ENCODE measurements at regions not wholly inside any gene's neighbourhood (a gene's known extent, or its start where the extent isn't known, plus 50 kb on each side); places are given as distances from the start of the nearest gene placed in this dataset.

GRCh38 chr4:144421839-144422565 is 224.0 kb upstream of the HHIP start:
- no peak for TF ChIP-seq TAF1 (IDR thresholded peaks at IDR 0.05; ENCODE audit: low read depth)
- no peak for TF ChIP-seq CEBPB (IDR thresholded peaks at IDR 0.05)
- no peak for TF ChIP-seq CREB1 (IDR thresholded peaks at IDR 0.05; ENCODE audit: low read depth)
- TF ChIP-seq REST (IDR thresholded peaks at IDR 0.05; ENCODE audit: low read depth), result no peak
- no peak for TF ChIP-seq ZBTB7A (IDR thresholded peaks at IDR 0.05; ENCODE audit: low read depth)
- TF ChIP-seq MAX (IDR thresholded peaks at IDR 0.05), result no peak
- TF ChIP-seq TCF12 (IDR thresholded peaks at IDR 0.05; ENCODE audit: low read depth), result no peak
- no peak for TF ChIP-seq TEAD4 (IDR thresholded peaks at IDR 0.05)
- no peak for TF ChIP-seq USF1 (IDR thresholded peaks at IDR 0.05)
- no peak for TF ChIP-seq EP300 (IDR thresholded peaks at IDR 0.05; ENCODE audit: borderline replicate concordance)
- no peak for TF ChIP-seq EGR1 (IDR thresholded peaks at IDR 0.05)
- no peak for TF ChIP-seq FOXM1 (IDR thresholded peaks at IDR 0.05; ENCODE audit: borderline replicate concordance, low read depth)
- no peak for TF ChIP-seq NFIC (IDR thresholded peaks at IDR 0.05)
- no peak for TF ChIP-seq RAD21 (IDR thresholded peaks at IDR 0.05; ENCODE audit: low read depth)
- TF ChIP-seq YY1 (IDR thresholded peaks at IDR 0.05; ENCODE audit: low read depth), result no peak

- TF ChIP-seq MAX (IDR thresholded peaks at IDR 0.05), result no peak
- no peak for TF ChIP-seq TEAD4 (IDR thresholded peaks at IDR 0.05)
- TF ChIP-seq TAF1 (IDR thresholded peaks at IDR 0.05; ENCODE audit: low read depth), result no peak
- no peak for TF ChIP-seq TCF12 (IDR thresholded peaks at IDR 0.05; ENCODE audit: low read depth)
- no peak for TF ChIP-seq NFIC (IDR thresholded peaks at IDR 0.05)
- no peak for TF ChIP-seq FOXM1 (IDR thresholded peaks at IDR 0.05; ENCODE audit: borderline replicate concordance, low read depth)
- no peak for TF ChIP-seq REST (IDR thresholded peaks at IDR 0.05; ENCODE audit: low read depth)
- no peak for TF ChIP-seq EGR1 (IDR thresholded peaks at IDR 0.05)
- no peak for TF ChIP-seq YY1 (IDR thresholded peaks at IDR 0.05; ENCODE audit: low read depth)
- TF ChIP-seq ZBTB7A (IDR thresholded peaks at IDR 0.05; ENCODE audit: low read depth), result no peak
- TF ChIP-seq EP300 (IDR thresholded peaks at IDR 0.05; ENCODE audit: borderline replicate concordance), result no peak
- no peak for TF ChIP-seq CEBPB (IDR thresholded peaks at IDR 0.05)
- TF ChIP-seq CREB1 (IDR thresholded peaks at IDR 0.05; ENCODE audit: low read depth), result no peak
- TF ChIP-seq RAD21 (IDR thresholded peaks at IDR 0.05; ENCODE audit: low read depth), result no peak
- no peak for TF ChIP-seq USF1 (IDR thresholded peaks at IDR 0.05)
Measured at GRCh38 chr4:144423930-144424329, 222.0 kb upstream of the HHIP start.

GRCh38 chr4:144442713-144443112 is 203.2 kb upstream of the HHIP start:
- no peak for TF ChIP-seq EGR1 (IDR thresholded peaks at IDR 0.05)
- TF ChIP-seq RAD21 (IDR thresholded peaks at IDR 0.05; ENCODE audit: low read depth), result no peak
- no peak for TF ChIP-seq USF1 (IDR thresholded peaks at IDR 0.05)
- no peak for TF ChIP-seq REST (IDR thresholded peaks at IDR 0.05; ENCODE audit: low read depth)
- no peak for TF ChIP-seq EP300 (IDR thresholded peaks at IDR 0.05; ENCODE audit: borderline replicate concordance)

- TF ChIP-seq EGR1 (IDR thresholded peaks at IDR 0.05) (no peak), REST (IDR thresholded peaks at IDR 0.05; ENCODE audit: low read depth) (no peak), EP300 (IDR thresholded peaks at IDR 0.05; ENCODE audit: borderline replicate concordance) (no peak), TEAD4 (IDR thresholded peaks at IDR 0.05) (no peak), TAF1 (IDR thresholded peaks at IDR 0.05; ENCODE audit: low read depth) (no peak), YY1 (IDR thresholded peaks at IDR 0.05; ENCODE audit: low read depth) (no peak), ZBTB7A (IDR thresholded peaks at IDR 0.05; ENCODE audit: low read depth) (no peak), TCF12 (IDR thresholded peaks at IDR 0.05; ENCODE audit: low read depth) (no peak), FOXM1 (IDR thresholded peaks at IDR 0.05; ENCODE audit: borderline replicate concordance, low read depth) (no peak)
Measured at GRCh38 chr4:144449611-144450010, 196.3 kb upstream of the HHIP start.
